ENCODE measurements at regions not wholly inside any gene's neighbourhood (a gene's known extent, or its start where the extent isn't known, plus 50 kb on each side); places are given as distances from the start of the nearest gene placed in this dataset.

DNA sequence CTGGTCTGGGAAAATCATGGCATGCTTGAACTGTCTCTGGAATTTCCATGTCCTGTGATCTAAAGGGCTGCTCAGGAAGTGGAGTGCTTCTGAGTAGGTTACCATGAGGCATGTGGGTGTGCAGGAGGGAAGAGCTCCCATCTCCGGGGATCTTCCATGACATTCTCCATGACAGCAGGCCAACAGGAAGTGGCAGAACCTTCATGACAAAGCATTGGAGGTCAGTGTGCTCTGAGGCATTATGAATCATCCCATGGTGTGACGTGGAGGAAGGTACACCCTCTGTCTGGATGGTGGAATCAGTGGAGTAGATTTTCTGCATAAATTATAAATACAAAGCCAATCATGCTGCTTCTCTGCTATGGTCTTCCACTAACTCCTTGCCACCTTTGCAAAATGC, 139.6 kb upstream of the E2F8 start:
- no peaks in the 10 kb centered on the region for H4K20me1 ChIP-seq (ENCODE audit: insufficient read depth, low read length)
- no peaks in the 10 kb centered on the region for H3K36me3 Mint-ChIP-seq
- H3K4me1 ChIP-seq (ENCODE audit: control insufficient read depth in 1 of 2, insufficient read depth in 2 of 2, low read length in 2 of 2): no peaks in the 10 kb centered on the region
- no peak overlapping the region for H3K4me2 ChIP-seq (replicated peaks; ENCODE audit: extremely low read depth, low read length, poor library complexity, severe bottlenecking)
- H3K9me3 Mint-ChIP-seq: peaks cover 0 to 2% (median 0%) of the 10 kb centered on the region in 7 donors
- H3K79me2 ChIP-seq (ENCODE audit: insufficient read depth, low read length): no peaks in the 10 kb centered on the region
- H3K27me3 Mint-ChIP-seq (ENCODE audit: low read depth in 3 of 3): peaks cover 9 to 16% (median 10%) of the 10 kb centered on the region in 3 donors
- H3K27ac ChIP-seq (ENCODE audit: low read depth in 1 of 2, low read length in 2 of 2): no peak overlapping the region
- H3K4me1 Mint-ChIP-seq: no peaks in the 10 kb centered on the region
- H3K4me3 Mint-ChIP-seq: no peak overlapping the region
- TF ChIP-seq, protein P1, sequence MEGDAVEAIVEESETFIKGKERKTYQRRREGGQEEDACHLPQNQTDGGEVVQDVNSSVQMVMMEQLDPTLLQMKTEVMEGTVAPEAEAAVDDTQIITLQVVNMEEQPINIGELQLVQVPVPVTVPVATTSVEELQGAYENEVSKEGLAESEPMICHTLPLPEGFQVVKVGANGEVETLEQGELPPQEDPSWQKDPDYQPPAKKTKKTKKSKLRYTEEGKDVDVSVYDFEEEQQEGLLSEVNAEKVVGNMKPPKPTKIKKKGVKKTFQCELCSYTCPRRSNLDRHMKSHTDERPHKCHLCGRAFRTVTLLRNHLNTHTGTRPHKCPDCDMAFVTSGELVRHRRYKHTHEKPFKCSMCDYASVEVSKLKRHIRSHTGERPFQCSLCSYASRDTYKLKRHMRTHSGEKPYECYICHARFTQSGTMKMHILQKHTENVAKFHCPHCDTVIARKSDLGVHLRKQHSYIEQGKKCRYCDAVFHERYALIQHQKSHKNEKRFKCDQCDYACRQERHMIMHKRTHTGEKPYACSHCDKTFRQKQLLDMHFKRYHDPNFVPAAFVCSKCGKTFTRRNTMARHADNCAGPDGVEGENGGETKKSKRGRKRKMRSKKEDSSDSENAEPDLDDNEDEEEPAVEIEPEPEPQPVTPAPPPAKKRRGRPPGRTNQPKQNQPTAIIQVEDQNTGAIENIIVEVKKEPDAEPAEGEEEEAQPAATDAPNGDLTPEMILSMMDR (IDR thresholded peaks at IDR 0.05): no peak
- H3K27me3 ChIP-seq (ENCODE audit: control insufficient read depth in 2 of 2, insufficient read depth in 2 of 2, low read length in 2 of 2): peaks cover 2 to 6% of the 10 kb centered on the region in 2 donors
- no peak overlapping the region for H3K9ac ChIP-seq (ENCODE audit: insufficient read depth, low read length, poor library complexity, severe bottlenecking)
- intact Hi-C loops (cut with micrococcal nuclease): no loop called here
- H3K4me3 ChIP-seq (replicated peaks in 1 of 3; ENCODE audit: low read depth in 2 of 3, low read length in 3 of 3): no peak overlapping the region
- WGBS (ENCODE audit: insufficient coverage): no CpG with 5 or more reads among the region's 2 CpGs
- no peak overlapping the region for H3K27ac Mint-ChIP-seq
- no peak for DNase-seq
- no peaks in the 10 kb centered on the region for H3K9me3 ChIP-seq (replicated peaks in 1 of 2; ENCODE audit: control insufficient read depth in 1 of 2, insufficient read depth in 1 of 2, low read length in 2 of 2)
- no peaks in the 10 kb centered on the region for H3K36me3 ChIP-seq (replicated peaks in 1 of 2; ENCODE audit: control insufficient read depth in 1 of 2, insufficient read depth in 2 of 2, low read length in 2 of 2)
- no peak overlapping the region for H2AFZ ChIP-seq (ENCODE audit: insufficient read depth, low read depth, low read length, poor library complexity, severe bottlenecking)

DNA sequence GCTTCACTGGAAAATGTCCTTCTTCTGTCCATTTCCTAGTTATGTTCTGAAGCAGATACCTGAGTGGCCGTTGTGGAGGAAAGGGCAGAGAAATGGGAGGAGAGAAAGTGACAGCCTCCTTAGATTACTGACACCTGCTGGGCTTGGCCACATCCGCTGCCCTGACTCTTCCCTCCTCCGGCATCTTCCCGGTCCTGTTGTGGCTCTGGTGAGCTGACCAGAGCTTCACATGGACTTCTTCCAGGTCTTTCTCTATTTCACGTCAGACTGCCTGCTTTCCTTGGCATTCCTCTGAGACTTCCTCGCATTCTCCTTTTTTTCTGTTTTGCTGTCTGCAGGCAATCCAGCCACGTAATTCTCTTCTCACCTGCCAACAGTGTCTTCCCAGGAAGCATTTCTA, 138.7 kb upstream of the E2F8 start:
- WGBS (ENCODE audit: insufficient coverage): 77% methylated on average over 5 of the region's 7 CpGs
- Histone ChIP-seq H2AFZ (ENCODE audit: insufficient read depth, low read depth, low read length, poor library complexity, severe bottlenecking) (no peak overlapping the region), H3K27ac (ENCODE audit: low read depth in 1 of 2, low read length in 2 of 2) (no peak overlapping the region), H3K4me2 (replicated peaks; ENCODE audit: extremely low read depth, low read length, poor library complexity, severe bottlenecking) (no peak overlapping the region), H4K20me1 (ENCODE audit: insufficient read depth, low read length) (no peaks in the 10 kb centered on the region), H3K36me3 (replicated peaks in 1 of 2; ENCODE audit: control insufficient read depth in 1 of 2, insufficient read depth in 2 of 2, low read length in 2 of 2) (no peaks in the 10 kb centered on the region), H3K9ac (ENCODE audit: insufficient read depth, low read length, poor library complexity, severe bottlenecking) (no peak overlapping the region), H3K4me3 (replicated peaks in 1 of 3; ENCODE audit: low read depth in 2 of 3, low read length in 3 of 3) (no peak overlapping the region), H3K4me1 (ENCODE audit: control insufficient read depth in 1 of 2, insufficient read depth in 2 of 2, low read length in 2 of 2) (no peaks in the 10 kb centered on the region), H3K27me3 (ENCODE audit: control insufficient read depth in 2 of 2, insufficient read depth in 2 of 2, low read length in 2 of 2) (peaks cover under 1 to 6% of the 10 kb centered on the region in 2 donors), H3K79me2 (ENCODE audit: insufficient read depth, low read length) (no peaks in the 10 kb centered on the region), H3K9me3 (replicated peaks in 1 of 2; ENCODE audit: control insufficient read depth in 1 of 2, insufficient read depth in 1 of 2, low read length in 2 of 2) (no peaks in the 10 kb centered on the region)
- Mint-ChIP-seq H3K27ac (no peak overlapping the region), H3K9me3 (peaks cover 0 to 2% (median 0%) of the 10 kb centered on the region in 7 donors), H3K4me3 (no peak overlapping the region), H3K4me1 (no peaks in the 10 kb centered on the region), H3K27me3 (ENCODE audit: low read depth in 3 of 3) (peaks cover 9 to 18% (median 10%) of the 10 kb centered on the region in 3 donors), H3K36me3 (no peaks in the 10 kb centered on the region)
- intact Hi-C loops (cut with micrococcal nuclease): no loop called here
- TF ChIP-seq, protein P1 (IDR thresholded peaks at IDR 0.05): no peak
- DNase-seq: no peak
